ENCODE measurements at regions not wholly inside any gene's neighbourhood (a gene's known extent, or its start where the extent isn't known, plus 50 kb on each side); places are given as distances from the start of the nearest gene placed in this dataset.

DNA sequence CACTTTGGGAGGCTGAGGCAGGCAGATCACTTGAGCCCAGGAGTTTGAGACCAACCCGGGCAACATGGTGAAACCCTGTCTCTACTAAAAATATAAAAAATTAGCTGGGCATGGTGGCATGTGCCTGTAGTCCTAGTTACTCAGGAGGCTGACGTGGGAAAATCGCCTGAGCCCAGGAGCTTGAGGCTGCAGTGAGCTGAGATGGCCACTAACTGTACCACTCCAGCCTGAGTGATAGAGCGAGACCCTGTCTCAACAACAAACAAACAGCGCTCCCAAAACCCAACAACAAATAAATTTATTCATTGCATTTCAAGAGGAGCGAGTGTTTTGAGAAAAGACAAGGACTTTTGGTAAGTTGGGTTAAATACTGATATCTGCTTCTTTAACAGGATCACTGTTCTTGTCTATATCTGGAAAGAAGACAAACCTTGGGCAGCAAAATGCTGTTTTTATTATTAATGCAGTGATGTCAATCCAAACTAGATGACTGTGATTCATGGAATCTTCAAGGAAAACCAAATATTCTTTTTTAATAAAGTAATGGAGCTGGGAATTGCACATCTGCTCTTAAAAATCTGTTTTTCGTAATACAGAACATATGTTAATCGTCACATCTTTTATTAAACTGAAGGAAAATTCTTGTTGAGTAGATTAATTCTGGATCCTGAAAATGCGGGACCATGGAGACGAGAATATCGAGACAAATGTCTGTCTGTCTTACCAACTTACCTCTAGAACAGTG is 90.8 kb upstream of the LIMCH1 start:
- TF ChIP-seq ZBTB7A (IDR thresholded peaks at IDR 0.05; ENCODE audit: low read depth) (no peak), CREB1 (IDR thresholded peaks at IDR 0.05; ENCODE audit: low read depth) (no peak), TCF12 (IDR thresholded peaks at IDR 0.05; ENCODE audit: low read depth) (no peak), YY1 (IDR thresholded peaks at IDR 0.05; ENCODE audit: low read depth) (no peak), RAD21 (IDR thresholded peaks at IDR 0.05; ENCODE audit: low read depth) (no peak), CEBPB (IDR thresholded peaks at IDR 0.05) (no peak), NFIC (IDR thresholded peaks at IDR 0.05) (no peak), TAF1 (IDR thresholded peaks at IDR 0.05; ENCODE audit: low read depth) (no peak)
- TF ChIP-seq, protein P1, sequence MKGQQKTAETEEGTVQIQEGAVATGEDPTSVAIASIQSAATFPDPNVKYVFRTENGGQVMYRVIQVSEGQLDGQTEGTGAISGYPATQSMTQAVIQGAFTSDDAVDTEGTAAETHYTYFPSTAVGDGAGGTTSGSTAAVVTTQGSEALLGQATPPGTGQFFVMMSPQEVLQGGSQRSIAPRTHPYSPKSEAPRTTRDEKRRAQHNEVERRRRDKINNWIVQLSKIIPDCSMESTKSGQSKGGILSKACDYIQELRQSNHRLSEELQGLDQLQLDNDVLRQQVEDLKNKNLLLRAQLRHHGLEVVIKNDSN (IDR thresholded peaks at IDR 0.05) = no peak
- TF ChIP-seq, protein P2, sequence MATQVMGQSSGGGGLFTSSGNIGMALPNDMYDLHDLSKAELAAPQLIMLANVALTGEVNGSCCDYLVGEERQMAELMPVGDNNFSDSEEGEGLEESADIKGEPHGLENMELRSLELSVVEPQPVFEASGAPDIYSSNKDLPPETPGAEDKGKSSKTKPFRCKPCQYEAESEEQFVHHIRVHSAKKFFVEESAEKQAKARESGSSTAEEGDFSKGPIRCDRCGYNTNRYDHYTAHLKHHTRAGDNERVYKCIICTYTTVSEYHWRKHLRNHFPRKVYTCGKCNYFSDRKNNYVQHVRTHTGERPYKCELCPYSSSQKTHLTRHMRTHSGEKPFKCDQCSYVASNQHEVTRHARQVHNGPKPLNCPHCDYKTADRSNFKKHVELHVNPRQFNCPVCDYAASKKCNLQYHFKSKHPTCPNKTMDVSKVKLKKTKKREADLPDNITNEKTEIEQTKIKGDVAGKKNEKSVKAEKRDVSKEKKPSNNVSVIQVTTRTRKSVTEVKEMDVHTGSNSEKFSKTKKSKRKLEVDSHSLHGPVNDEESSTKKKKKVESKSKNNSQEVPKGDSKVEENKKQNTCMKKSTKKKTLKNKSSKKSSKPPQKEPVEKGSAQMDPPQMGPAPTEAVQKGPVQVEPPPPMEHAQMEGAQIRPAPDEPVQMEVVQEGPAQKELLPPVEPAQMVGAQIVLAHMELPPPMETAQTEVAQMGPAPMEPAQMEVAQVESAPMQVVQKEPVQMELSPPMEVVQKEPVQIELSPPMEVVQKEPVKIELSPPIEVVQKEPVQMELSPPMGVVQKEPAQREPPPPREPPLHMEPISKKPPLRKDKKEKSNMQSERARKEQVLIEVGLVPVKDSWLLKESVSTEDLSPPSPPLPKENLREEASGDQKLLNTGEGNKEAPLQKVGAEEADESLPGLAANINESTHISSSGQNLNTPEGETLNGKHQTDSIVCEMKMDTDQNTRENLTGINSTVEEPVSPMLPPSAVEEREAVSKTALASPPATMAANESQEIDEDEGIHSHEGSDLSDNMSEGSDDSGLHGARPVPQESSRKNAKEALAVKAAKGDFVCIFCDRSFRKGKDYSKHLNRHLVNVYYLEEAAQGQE (IDR thresholded peaks at IDR 0.05; ENCODE audit: low read depth) = no peak
- TF ChIP-seq, protein P3, sequence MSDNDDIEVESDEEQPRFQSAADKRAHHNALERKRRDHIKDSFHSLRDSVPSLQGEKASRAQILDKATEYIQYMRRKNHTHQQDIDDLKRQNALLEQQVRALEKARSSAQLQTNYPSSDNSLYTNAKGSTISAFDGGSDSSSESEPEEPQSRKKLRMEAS (IDR thresholded peaks at IDR 0.05) = no peak
